NCI-H2107 (cell line): ENCODE measurements at regions not wholly inside any gene's neighbourhood (a gene's known extent, or its start where the extent isn't known, plus 50 kb on each side); places are given as distances from the start of the nearest gene placed in this dataset.
"Not testable (repeated sequence)": the region's sequence is repeated elsewhere in the genome, so short reads cannot be mapped to it uniquely, and the experiment has no call there.

Experiments used
- DNase-seq: peaks from one replicate; lab custom pipeline; 2025; lab: John Stamatoyannopoulos, UW

GRCh38 chr18:34352385-34353163 lies 127.9 kb upstream of the NOL4 start:
- DNase-seq: no peak

- DNase-seq: no peak
Measured at GRCh38 chr18:34354351-34354750, 129.6 kb upstream of the NOL4 start.

GRCh38 chr18:34357944-34358580 lies 133.3 kb upstream of the NOL4 start:
- DNase-seq: no peak

GRCh38 chr18:34358923-34359322 lies 134.2 kb upstream of the NOL4 start:
- DNase-seq: no peak

- DNase-seq: no peak
Measured at GRCh38 chr18:34364699-34365098, 140.0 kb upstream of the NOL4 start.

GRCh38 chr18:34370704-34371395 lies 146.1 kb upstream of the NOL4 start:
- DNase-seq: no peak

GRCh38 chr18:34380326-34380725 lies 155.6 kb upstream of the NOL4 start:
- no peak for DNase-seq

- no peak for DNase-seq
Measured at GRCh38 chr18:34385311-34385710, 160.6 kb upstream of the NOL4 start.

GRCh38 chr18:34386803-34387202 lies 162.1 kb upstream of the NOL4 start:
- no peak for DNase-seq

- no peak for DNase-seq
Measured at GRCh38 chr18:34397286-34397896, 172.7 kb upstream of the NOL4 start.

- no peak for DNase-seq
Measured at GRCh38 chr18:34399892-34400291, 175.2 kb upstream of the NOL4 start.

GRCh38 chr18:34400834-34401233 lies 176.1 kb upstream of the NOL4 start:
- DNase-seq: no peak

GRCh38 chr18:34401775-34402174 lies 177.1 kb upstream of the NOL4 start:
- DNase-seq: no peak

GRCh38 chr18:34407471-34407870 lies 182.8 kb upstream of the NOL4 start:
- not testable (repeated sequence) for DNase-seq

- DNase-seq: no peak
Measured at GRCh38 chr18:34411952-34412351, 187.2 kb upstream of the NOL4 start.

- DNase-seq: no peak
Measured at GRCh38 chr18:34431042-34431441, 206.3 kb upstream of the NOL4 start.

GRCh38 chr18:34444622-34445021 lies 219.9 kb upstream of the NOL4 start:
- DNase-seq: no peak

GRCh38 chr18:34448662-34449061 lies 223.9 kb upstream of the NOL4 start:
- no peak for DNase-seq

GRCh38 chr18:34457761-34458160 lies 233.0 kb upstream of the NOL4 start:
- no peak for DNase-seq

- no peak for DNase-seq
Measured at GRCh38 chr18:34458410-34458977, 233.8 kb upstream of the NOL4 start.

GRCh38 chr18:34461266-34461665 lies 236.6 kb upstream of the NOL4 start:
- no peak for DNase-seq

- DNase-seq: no peak
Measured at GRCh38 chr18:34467058-34467457, 242.3 kb upstream of the NOL4 start.
